ENCODE measurements at regions not wholly inside any gene's neighbourhood (a gene's known extent, or its start where the extent isn't known, plus 50 kb on each side); places are given as distances from the start of the nearest gene placed in this dataset.

DNA sequence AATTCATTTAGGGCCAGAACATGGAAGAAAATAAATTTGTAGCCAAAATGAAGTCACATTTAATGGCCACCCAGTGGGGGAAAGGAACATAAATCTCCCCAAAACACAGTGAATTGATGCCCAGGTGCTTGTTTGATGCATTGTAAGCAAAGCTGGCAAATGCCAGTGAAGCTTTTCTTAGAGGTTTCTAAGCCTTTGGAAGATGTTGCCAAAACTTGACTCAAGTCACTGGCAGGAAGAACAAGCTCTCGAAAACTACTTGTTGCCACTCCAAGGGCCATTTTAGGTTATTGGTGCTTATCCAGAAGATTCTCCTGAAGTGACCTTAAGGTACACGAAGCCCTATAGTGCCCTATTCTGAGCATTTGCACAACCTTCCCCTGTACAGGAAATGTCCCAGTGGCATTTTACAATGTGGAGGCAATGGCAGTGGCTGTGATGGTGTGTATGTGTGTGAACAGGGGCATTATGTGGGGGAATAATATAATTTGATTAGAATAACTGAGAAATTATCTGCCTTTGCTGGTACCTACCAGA is 89.5 kb upstream of the NOVA1 start:
- Histone ChIP-seq H3K4me3 (ENCODE audit: low read depth, low read length) (no peak overlapping the region), H3K9me3 (no peaks in the 10 kb centered on the region), H3K36me3 (ENCODE audit: control insufficient read depth, insufficient read depth, low read length) (no peaks in the 10 kb centered on the region), H3K4me1 (no peaks in the 10 kb centered on the region; the same call in 1 of the 2 replicates), H3K27me3 (replicated peaks; ENCODE audit: control insufficient read depth, insufficient read depth, low read length) (no peaks in the 10 kb centered on the region)
- no peak overlapping the region for H3K27ac Mint-ChIP-seq (ENCODE audit: unreplicated experiment)
- no peak overlapping the region for H3K4me3 Mint-ChIP-seq (ENCODE audit: unreplicated experiment)
- BruUV-seq (replicated peaks): no TSS peak
- POLR2A ChIA-PET: no interaction called here
- CTCF ChIA-PET: no interaction called here
- no peaks in the 10 kb centered on the region for H3K9me3 Mint-ChIP-seq (ENCODE audit: unreplicated experiment)
- no peak for DNase-seq
- TF ChIP-seq, protein P1, sequence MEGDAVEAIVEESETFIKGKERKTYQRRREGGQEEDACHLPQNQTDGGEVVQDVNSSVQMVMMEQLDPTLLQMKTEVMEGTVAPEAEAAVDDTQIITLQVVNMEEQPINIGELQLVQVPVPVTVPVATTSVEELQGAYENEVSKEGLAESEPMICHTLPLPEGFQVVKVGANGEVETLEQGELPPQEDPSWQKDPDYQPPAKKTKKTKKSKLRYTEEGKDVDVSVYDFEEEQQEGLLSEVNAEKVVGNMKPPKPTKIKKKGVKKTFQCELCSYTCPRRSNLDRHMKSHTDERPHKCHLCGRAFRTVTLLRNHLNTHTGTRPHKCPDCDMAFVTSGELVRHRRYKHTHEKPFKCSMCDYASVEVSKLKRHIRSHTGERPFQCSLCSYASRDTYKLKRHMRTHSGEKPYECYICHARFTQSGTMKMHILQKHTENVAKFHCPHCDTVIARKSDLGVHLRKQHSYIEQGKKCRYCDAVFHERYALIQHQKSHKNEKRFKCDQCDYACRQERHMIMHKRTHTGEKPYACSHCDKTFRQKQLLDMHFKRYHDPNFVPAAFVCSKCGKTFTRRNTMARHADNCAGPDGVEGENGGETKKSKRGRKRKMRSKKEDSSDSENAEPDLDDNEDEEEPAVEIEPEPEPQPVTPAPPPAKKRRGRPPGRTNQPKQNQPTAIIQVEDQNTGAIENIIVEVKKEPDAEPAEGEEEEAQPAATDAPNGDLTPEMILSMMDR (IDR thresholded peaks at IDR 0.05; ENCODE audit: insufficient read depth in 1 of 2, low read depth in 1 of 2, low read length in 1 of 2, severe bottlenecking in 1 of 2, unreplicated experiment in 1 of 2): no peak
- intact Hi-C loops (cut with micrococcal nuclease; ENCODE audit: unreplicated experiment): no loop called here
- H3K36me3 Mint-ChIP-seq (ENCODE audit: insufficient read depth, unreplicated experiment): no peaks in the 10 kb centered on the region
- no peaks in the 10 kb centered on the region for H3K4me1 Mint-ChIP-seq (ENCODE audit: low read depth, unreplicated experiment)
- H3K27me3 Mint-ChIP-seq (ENCODE audit: insufficient read depth, unreplicated experiment): no peaks in the 10 kb centered on the region

DNA sequence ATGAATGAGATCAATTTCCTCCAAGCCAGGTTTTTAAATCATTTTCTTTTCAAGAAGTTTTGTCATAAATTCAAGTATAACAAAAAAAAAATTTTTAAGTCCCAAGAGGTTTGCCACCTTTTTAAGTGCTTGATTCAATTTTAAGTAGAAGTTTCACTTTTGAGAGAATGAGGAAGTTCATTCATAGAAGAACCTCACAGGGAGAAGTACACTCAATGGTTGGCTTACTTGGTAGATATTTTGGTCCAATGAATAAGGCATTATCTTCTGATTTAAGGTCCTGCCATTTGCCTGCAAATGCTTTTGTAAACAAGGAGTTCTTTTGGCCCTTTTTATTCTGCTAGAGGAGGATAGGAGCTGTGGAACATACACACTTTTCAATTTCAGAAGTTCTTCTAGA is 96.7 kb upstream of the NOVA1 start:
- BruUV-seq (replicated peaks): no TSS peak
- TF ChIP-seq, protein P1 (IDR thresholded peaks at IDR 0.05; ENCODE audit: insufficient read depth in 1 of 2, low read depth in 1 of 2, low read length in 1 of 2, severe bottlenecking in 1 of 2, unreplicated experiment in 1 of 2): no peak
- intact Hi-C loops (cut with micrococcal nuclease; ENCODE audit: unreplicated experiment): no loop called here

DNA sequence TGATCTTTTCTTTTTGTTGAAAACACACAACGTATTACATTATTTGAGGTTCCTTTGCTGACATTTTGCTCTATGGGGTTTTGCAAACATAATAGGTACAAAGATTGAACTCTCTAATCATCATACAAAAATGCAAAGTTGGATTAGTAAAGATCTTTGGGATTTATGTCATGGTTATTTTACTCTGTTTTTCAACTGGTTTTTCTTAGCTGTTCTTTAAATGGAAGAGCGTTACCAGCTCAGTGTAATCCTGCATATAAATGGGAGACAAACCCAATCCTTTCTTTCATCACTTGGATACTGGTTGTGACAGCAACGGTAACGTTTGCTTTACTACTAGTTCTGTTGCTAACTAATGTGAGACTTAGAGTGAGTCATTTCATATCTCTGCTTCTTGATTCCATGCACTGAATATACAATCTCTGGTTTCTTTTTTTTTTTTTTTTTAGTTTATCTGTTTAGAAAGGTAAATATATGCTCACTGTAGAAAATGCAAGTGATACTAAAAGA is 104.9 kb upstream of the NOVA1 start:
- no peak overlapping the region for H3K27ac Mint-ChIP-seq (ENCODE audit: unreplicated experiment)
- POLR2A ChIA-PET: no interaction called here
- H3K4me3 Mint-ChIP-seq (ENCODE audit: unreplicated experiment): no peak overlapping the region
- BruUV-seq (replicated peaks): no TSS peak
- H3K36me3 Mint-ChIP-seq (ENCODE audit: insufficient read depth, unreplicated experiment): no peaks in the 10 kb centered on the region
- Histone ChIP-seq H3K4me1 (no peaks in the 10 kb centered on the region), H3K4me3 (ENCODE audit: low read depth, low read length) (no peak overlapping the region), H3K27me3 (replicated peaks; ENCODE audit: control insufficient read depth, insufficient read depth, low read length) (no peaks in the 10 kb centered on the region), H3K9me3 (no peaks in the 10 kb centered on the region), H3K36me3 (ENCODE audit: control insufficient read depth, insufficient read depth, low read length) (no peaks in the 10 kb centered on the region)
- no peak for DNase-seq
- H3K9me3 Mint-ChIP-seq (ENCODE audit: unreplicated experiment): no peaks in the 10 kb centered on the region
- intact Hi-C loops (cut with micrococcal nuclease; ENCODE audit: unreplicated experiment): no loop called here
- CTCF ChIA-PET: no interaction called here
- TF ChIP-seq, protein P1 (IDR thresholded peaks at IDR 0.05; ENCODE audit: insufficient read depth in 1 of 2, low read depth in 1 of 2, low read length in 1 of 2, severe bottlenecking in 1 of 2, unreplicated experiment in 1 of 2): no peak
- H3K4me1 Mint-ChIP-seq (ENCODE audit: low read depth, unreplicated experiment): no peaks in the 10 kb centered on the region
- H3K27me3 Mint-ChIP-seq (ENCODE audit: insufficient read depth, unreplicated experiment): peaks cover 3% of the 10 kb centered on the region

More for the DNA sequence above, 96.7 kb upstream of the NOVA1 start:
- ChIA-PET POLR2A (no interaction called here), CTCF (no interaction called here)
- no peaks in the 10 kb centered on the region for H3K27me3 ChIP-seq (replicated peaks; ENCODE audit: control insufficient read depth, insufficient read depth, low read length)
- Mint-ChIP-seq H3K4me3 (ENCODE audit: unreplicated experiment) (no peak overlapping the region), H3K36me3 (ENCODE audit: insufficient read depth, unreplicated experiment) (no peaks in the 10 kb centered on the region), H3K27ac (ENCODE audit: unreplicated experiment) (no peak overlapping the region), H3K27me3 (ENCODE audit: insufficient read depth, unreplicated experiment) (no peaks in the 10 kb centered on the region), H3K9me3 (ENCODE audit: unreplicated experiment) (no peaks in the 10 kb centered on the region), H3K4me1 (ENCODE audit: low read depth, unreplicated experiment) (no peaks in the 10 kb centered on the region)
- H3K4me3 ChIP-seq (ENCODE audit: low read depth, low read length): no peak overlapping the region
- DNase-seq: no peak
- no peaks in the 10 kb centered on the region for H3K36me3 ChIP-seq (ENCODE audit: control insufficient read depth, insufficient read depth, low read length)
- no peaks in the 10 kb centered on the region for H3K4me1 ChIP-seq
- no peaks in the 10 kb centered on the region for H3K9me3 ChIP-seq

Data from Caco-2 (cell line).